Suprapubic skin (tissue), 4 donors: ENCODE measurements at regions not wholly inside any gene's neighbourhood (a gene's known extent, or its start where the extent isn't known, plus 50 kb on each side); places are given as distances from the start of the nearest gene placed in this dataset.

Experiments used
- DNase-seq, 2 donors: peaks; one replicate each; pipeline ENCODE4 v3.0.0-alpha.2; 2019; ENCODE audit warnings: low spot score in 2 of 2
- H3K27ac ChIP-seq: fragments of 200-600 bp; sonication (generic); one replicate; pipeline ENCODE4 v1.5.1; 2019
- H3K27me3 ChIP-seq: fragments of 200-600 bp; sonication (generic); one replicate; pipeline ENCODE4 v1.5.1; 2019
- H3K36me3 ChIP-seq: fragments of 200-600 bp; sonication (generic); one replicate; pipeline ENCODE4 v1.5.1; 2019
- H3K4me1 ChIP-seq: fragments of 200-600 bp; sonication (generic); one replicate; pipeline ENCODE4 v1.5.1; 2019
- H3K4me3 ChIP-seq: fragments of 200-600 bp; sonication (generic); one replicate; pipeline ENCODE4 v1.5.1; 2019; ENCODE audit warnings: mild to moderate bottlenecking
- H3K9me3 ChIP-seq: fragments of 200-600 bp; sonication (generic); one replicate; pipeline ENCODE4 v1.5.1; 2019
- CTCF ChIP-seq, 2 donors: fragments of 200-600 bp in 1 of 2; fragments of 450-650 bp in 1 of 2; sonication (generic) in 1 of 2; IDR thresholded peaks; one replicate each; pipeline ENCODE4 v1.5.1; 2016 to 2019; ENCODE audit warnings: antibody characterized with exemption in 2 of 2, mild to moderate bottlenecking in 1 of 2, moderate library complexity in 1 of 2
- EP300 ChIP-seq: sonication (generic); formaldehyde crosslinking; IDR thresholded peaks from one replicate; pipeline ENCODE4 v1.6.1; 2017; ENCODE audit warnings: antibody characterized with exemption
- POLR2A ChIP-seq, 2 donors: fragments of 450-650 bp; IDR thresholded peaks; one replicate each; pipeline ENCODE4 v1.6.1; 2017; ENCODE audit warnings: antibody characterized with exemption in 2 of 2, mild to moderate bottlenecking in 2 of 2, moderate library complexity in 2 of 2
- POLR2AphosphoS5 ChIP-seq, 3 donors: sonication (generic); formaldehyde crosslinking; IDR thresholded peaks; one replicate each; pipeline ENCODE4 v1.6.1; 2017; ENCODE audit warnings: antibody characterized with exemption in 3 of 3
- WGBS: methylation state at CpG from one replicate; pipeline ENCODE4 v1.1.5; 2018; 5-methylcytosine and 5-hydroxymethylcytosine counted together

- 40% methylated on average over 15 of the region's 22 CpGs for WGBS
- Histone ChIP-seq H3K4me1 (no peaks in the 10 kb centered on the region), H3K9me3 (no peaks in the 10 kb centered on the region), H3K36me3 (no peaks in the 10 kb centered on the region), H3K27ac (no peak overlapping the region), H3K4me3 (no peak overlapping the region), H3K27me3 (peaks cover 54% of the 10 kb centered on the region)
- no peak for TF ChIP-seq EP300
- TF ChIP-seq CTCF (IDR thresholded peaks at IDR 0.05), result peak in 1 of 2 donors; percentile 30
- TF ChIP-seq POLR2AphosphoS5 (IDR thresholded peaks at IDR 0.05), result no peak
- peak; percentile 47 to 54 for DNase-seq
These were observed 140.4 kb downstream of the TEX29 start for GRCh38 chr13:111460548-111461444.

GRCh38 chr13:111461445-111462149, 141.2 kb downstream of the TEX29 start:
- WGBS, result 24% methylated on average over 5 of the region's 15 CpGs
- H3K27ac ChIP-seq, result no peak overlapping the region
- H3K4me3 ChIP-seq, result no peak overlapping the region
- no peak for DNase-seq
- no peak for TF ChIP-seq POLR2AphosphoS5 (IDR thresholded peaks at IDR 0.05)
- TF ChIP-seq CTCF (IDR thresholded peaks at IDR 0.05), result no peak
- TF ChIP-seq EP300, result no peak
- no peaks in the 10 kb centered on the region for H3K9me3 ChIP-seq
- peaks cover 61% of the 10 kb centered on the region for H3K27me3 ChIP-seq
- no peaks in the 10 kb centered on the region for H3K36me3 ChIP-seq
- no peaks in the 10 kb centered on the region for H3K4me1 ChIP-seq

GRCh38 chr13:111462221-111462764, 141.9 kb downstream of the TEX29 start:
- Histone ChIP-seq H3K36me3 (no peaks in the 10 kb centered on the region), H3K4me3 (no peak overlapping the region), H3K4me1 (no peaks in the 10 kb centered on the region), H3K9me3 (no peaks in the 10 kb centered on the region), H3K27ac (no peak overlapping the region), H3K27me3 (peaks cover 61% of the 10 kb centered on the region)
- TF ChIP-seq CTCF (IDR thresholded peaks at IDR 0.05) (no peak), POLR2A (IDR thresholded peaks at IDR 0.05) (no peak), POLR2AphosphoS5 (IDR thresholded peaks at IDR 0.05) (no peak), EP300 (no peak)
- 79% methylated on average over 12 of the region's 14 CpGs for WGBS
- DNase-seq, result peak in 1 of 2 donors; percentile 69

GRCh38 chr13:111462944-111463343, 142.5 kb downstream of the TEX29 start:
- Histone ChIP-seq H3K27me3 (peaks cover 61% of the 10 kb centered on the region), H3K36me3 (no peaks in the 10 kb centered on the region)
- WGBS, result 87% methylated on average over 6 of the region's 6 CpGs

More at GRCh38 chr13:111462944-111463343, 142.5 kb downstream of the TEX29 start:
- Histone ChIP-seq H3K4me1 (no peaks in the 10 kb centered on the region), H3K4me3 (no peak overlapping the region), H3K9me3 (no peaks in the 10 kb centered on the region), H3K27ac (no peak overlapping the region)
- peak in 1 of 2 donors; percentile 53 for DNase-seq
- TF ChIP-seq CTCF (IDR thresholded peaks at IDR 0.05) (no peak), POLR2A (IDR thresholded peaks at IDR 0.05) (no peak), EP300 (no peak), POLR2AphosphoS5 (IDR thresholded peaks at IDR 0.05) (no peak)
